ENCODE measurements at regions not wholly inside any gene's neighbourhood (a gene's known extent, or its start where the extent isn't known, plus 50 kb on each side); places are given as distances from the start of the nearest gene placed in this dataset.
"Not testable (repeated sequence)": the region's sequence is repeated elsewhere in the genome, so short reads cannot be mapped to it uniquely, and the experiment has no call there.

GRCh38 chr5:89313044-89313443, 430.1 kb upstream of the MEF2C start:
- DNase-seq (ENCODE audit: low read depth in 2 of 2, low spot score in 1 of 2), result no peak

GRCh38 chr5:89309268-89309667, 426.3 kb upstream of the MEF2C start:
- DNase-seq (ENCODE audit: low read depth in 2 of 2, low spot score in 1 of 2), result no peak

GRCh38 chr5:89308606-89309040, 425.6 kb upstream of the MEF2C start:
- no peak for DNase-seq (ENCODE audit: low read depth in 2 of 2, low spot score in 1 of 2)

GRCh38 chr5:89307972-89308371, 425.0 kb upstream of the MEF2C start:
- no peak for DNase-seq (ENCODE audit: low read depth in 2 of 2, low spot score in 1 of 2)

- DNase-seq (ENCODE audit: low read depth in 2 of 2, low spot score in 1 of 2), result not testable (repeated sequence)
These were observed 424.2 kb upstream of the MEF2C start for GRCh38 chr5:89307141-89307540.

- no peak for DNase-seq (ENCODE audit: low read depth in 2 of 2, low spot score in 1 of 2)
These were observed 420.1 kb upstream of the MEF2C start for GRCh38 chr5:89303033-89303480.

- no peak for DNase-seq (ENCODE audit: low read depth in 2 of 2, low spot score in 1 of 2)
These were observed 419.3 kb upstream of the MEF2C start for GRCh38 chr5:89302102-89302891.

GRCh38 chr5:89301321-89302025, 418.5 kb upstream of the MEF2C start:
- DNase-seq (ENCODE audit: low read depth in 2 of 2, low spot score in 1 of 2), result no peak

- no peak for DNase-seq (ENCODE audit: low read depth in 2 of 2, low spot score in 1 of 2)
These were observed 417.5 kb upstream of the MEF2C start for GRCh38 chr5:89300426-89300970.

- no peak for DNase-seq (ENCODE audit: low read depth in 2 of 2, low spot score in 1 of 2)
These were observed 417.0 kb upstream of the MEF2C start for GRCh38 chr5:89299998-89300397.

GRCh38 chr5:89297066-89297465, 414.1 kb upstream of the MEF2C start:
- DNase-seq (ENCODE audit: low read depth in 2 of 2, low spot score in 1 of 2), result no peak

- DNase-seq (ENCODE audit: low read depth in 2 of 2, low spot score in 1 of 2), result no peak
These were observed 410.8 kb upstream of the MEF2C start for GRCh38 chr5:89293810-89294209.

- DNase-seq (ENCODE audit: low read depth in 2 of 2, low spot score in 1 of 2), result no peak
These were observed 409.5 kb upstream of the MEF2C start for GRCh38 chr5:89292487-89292886.

GRCh38 chr5:89289604-89290003, 406.6 kb upstream of the MEF2C start:
- DNase-seq (ENCODE audit: low read depth in 2 of 2, low spot score in 1 of 2), result no peak

GRCh38 chr5:89287964-89288363, 405.0 kb upstream of the MEF2C start:
- DNase-seq (ENCODE audit: low read depth in 2 of 2, low spot score in 1 of 2), result no peak

- DNase-seq (ENCODE audit: low read depth in 2 of 2, low spot score in 1 of 2), result no peak
These were observed 403.3 kb upstream of the MEF2C start for GRCh38 chr5:89286320-89286719.

- no peak for DNase-seq (ENCODE audit: low read depth in 2 of 2, low spot score in 1 of 2)
These were observed 400.9 kb upstream of the MEF2C start for GRCh38 chr5:89283728-89284493.

- DNase-seq (ENCODE audit: low read depth in 2 of 2, low spot score in 1 of 2), result no peak
These were observed 399.8 kb upstream of the MEF2C start for GRCh38 chr5:89282554-89283510.

- no peak for DNase-seq (ENCODE audit: low read depth in 2 of 2, low spot score in 1 of 2)
These were observed 399.0 kb upstream of the MEF2C start for GRCh38 chr5:89281766-89282553.

- DNase-seq (ENCODE audit: low read depth in 2 of 2, low spot score in 1 of 2), result no peak
These were observed 398.2 kb upstream of the MEF2C start for GRCh38 chr5:89281211-89281610.

All from stimulated activated CD8-positive, alpha-beta memory T cell treated with anti-CD3 and anti-CD28 coated beads, Interleukin-4, amount 100 ng/mL, for 1 hour (primary cell).